HT-29 (cell line): ENCODE measurements at regions not wholly inside any gene's neighbourhood (a gene's known extent, or its start where the extent isn't known, plus 50 kb on each side); places are given as distances from the start of the nearest gene placed in this dataset.

Source experiments
- DNase-seq: peaks from one replicate; pipeline ENCODE4 v3.0.0-alpha.2; 2015; ENCODE audit warnings: low spot score

DNA sequence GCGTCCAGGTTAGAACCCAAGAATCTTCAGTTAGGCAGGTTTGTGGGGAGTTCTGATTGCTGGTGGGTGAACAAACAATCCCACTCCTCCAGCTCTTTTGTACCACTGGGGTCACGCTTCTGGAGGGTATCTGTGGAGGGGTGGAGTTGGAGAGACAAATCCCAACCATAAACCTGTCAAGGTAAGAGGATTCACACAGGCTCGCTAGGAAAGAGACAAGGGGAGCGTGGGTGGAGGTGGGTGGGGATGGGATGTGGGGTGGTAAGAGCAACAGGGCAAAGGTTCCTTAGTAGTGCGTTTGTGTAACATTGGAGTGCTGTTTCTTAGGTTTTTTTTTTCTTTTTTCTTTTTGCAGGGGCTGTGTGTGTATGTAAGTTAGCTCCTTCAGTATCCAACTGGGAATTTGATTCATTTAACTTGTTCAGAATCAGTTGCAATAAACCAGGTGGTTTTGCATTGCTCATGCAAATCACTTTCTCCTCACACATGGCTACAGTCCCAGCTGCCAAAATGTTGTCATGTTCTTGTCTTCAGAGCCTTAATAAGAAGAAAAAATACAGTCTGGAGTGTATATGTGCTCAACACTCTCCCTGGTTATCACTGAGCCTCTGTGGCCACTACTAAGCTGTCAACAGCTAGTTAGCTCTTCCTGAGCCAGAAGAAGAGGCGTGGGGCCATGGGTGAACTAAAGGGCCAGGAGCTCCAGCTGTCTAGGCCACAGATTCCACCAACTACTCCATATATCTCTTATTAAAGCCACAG is 164.0 kb upstream of the RAD23B start:
- no peak for DNase-seq

DNA sequence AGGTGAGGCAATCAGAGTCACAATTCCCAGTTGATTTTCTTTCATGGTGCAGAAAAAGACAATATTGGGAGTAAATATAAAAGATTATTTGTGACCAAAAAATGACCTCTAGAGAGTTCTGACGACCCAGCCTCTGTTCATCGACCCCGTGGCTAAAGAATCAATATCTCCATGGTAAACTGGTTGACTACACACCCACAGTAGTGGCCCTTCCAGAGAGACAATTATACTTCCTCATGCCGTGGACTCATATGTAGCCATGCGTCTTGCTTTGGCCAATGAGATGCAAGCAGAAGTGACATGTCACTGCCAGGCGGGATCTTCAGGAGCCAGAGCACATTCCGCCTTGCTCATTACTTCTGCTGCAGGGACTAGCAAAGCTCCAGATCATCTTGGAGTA is 163.3 kb upstream of the RAD23B start:
- DNase-seq = no peak

DNA sequence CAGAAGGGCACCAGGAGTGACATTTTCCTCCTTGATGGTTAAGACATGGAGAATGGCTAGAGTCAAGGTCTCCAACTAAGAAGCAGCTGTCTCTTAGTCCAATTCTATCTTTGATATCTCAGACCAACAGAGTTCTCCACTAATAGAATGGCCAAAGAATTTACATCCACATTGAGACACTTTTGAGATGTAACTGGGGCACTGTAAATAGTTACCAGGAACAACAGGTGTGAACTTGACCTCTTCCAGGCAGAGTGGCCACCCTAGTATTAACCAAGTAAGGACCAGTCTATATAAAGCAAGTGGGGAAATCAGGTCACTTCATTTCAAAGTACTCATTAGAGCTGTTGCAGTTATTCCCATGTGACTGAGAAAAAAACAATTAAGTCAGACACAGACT is 159.7 kb upstream of the RAD23B start:
- DNase-seq = no peak

DNA sequence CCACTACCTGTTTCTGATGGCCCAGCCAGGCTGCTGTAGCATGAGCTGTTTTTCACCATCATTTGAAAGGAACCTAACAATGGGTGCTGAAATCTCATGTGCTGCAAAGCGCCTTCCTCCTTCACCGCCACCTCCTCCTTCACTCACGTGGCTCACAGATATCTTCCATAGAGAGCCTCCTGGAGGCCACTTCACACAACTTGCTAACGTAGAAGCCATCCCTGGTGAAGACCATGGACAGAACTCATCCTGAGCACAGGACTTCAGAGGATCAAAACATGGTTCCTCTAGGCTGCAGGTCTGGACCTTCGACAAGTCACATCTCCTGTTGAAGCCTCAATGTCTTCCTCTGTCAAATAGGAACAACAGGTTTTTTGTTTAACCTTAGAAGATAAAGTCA is 155.5 kb upstream of the RAD23B start:
- DNase-seq = no peak

DNA sequence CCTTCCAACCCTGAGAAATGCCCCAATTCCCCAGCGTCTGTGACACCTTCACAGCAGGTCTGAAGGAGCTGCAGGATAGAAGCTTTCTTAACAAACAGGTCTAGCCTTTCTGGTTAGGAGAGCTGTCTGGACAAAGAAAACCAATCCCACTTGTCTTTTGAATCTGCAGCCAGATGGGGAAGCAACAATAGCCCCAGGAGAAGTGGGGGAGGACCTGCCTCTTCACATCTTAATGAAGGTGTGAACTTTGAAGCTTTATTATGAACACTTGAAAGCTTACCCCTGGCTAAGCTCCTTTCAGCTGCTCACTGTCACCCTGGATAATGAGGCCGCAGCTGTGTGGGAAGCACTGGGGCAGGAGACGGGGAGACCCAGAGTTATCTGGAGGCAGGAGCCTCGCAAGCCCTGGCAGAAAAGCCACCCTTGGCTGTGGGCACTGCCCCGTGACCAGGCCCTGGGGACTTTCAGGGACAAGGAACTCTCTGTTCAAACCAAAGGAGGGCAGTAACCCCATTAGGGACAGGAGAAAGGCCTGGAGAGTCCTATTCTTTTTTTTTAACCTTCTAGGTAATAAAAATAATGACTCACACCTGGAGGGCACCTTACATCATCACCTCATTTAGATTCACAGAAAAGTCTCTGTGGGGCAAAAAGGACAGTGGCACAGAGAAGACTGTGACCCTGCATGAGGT is 151.8 kb upstream of the RAD23B start:
- no peak for DNase-seq

DNA sequence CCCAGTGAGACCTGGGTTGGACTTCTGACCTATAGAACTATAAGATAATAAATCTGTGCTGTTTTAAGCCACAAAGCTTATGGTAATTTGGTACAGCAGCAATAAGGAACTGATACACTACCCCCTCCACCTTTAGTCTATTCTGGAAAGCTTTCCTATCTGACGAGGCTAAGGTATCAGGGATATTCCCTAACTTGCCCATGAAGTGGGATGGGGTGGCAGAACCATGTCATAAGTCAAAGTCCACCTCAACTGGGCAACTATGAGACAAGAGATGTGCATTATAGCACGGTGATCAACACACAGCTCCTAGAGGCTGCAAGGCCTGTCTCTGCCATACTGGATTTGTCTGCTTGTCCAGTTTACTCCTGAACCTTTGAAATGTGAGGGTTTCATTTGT is 146.8 kb upstream of the RAD23B start:
- no peak for DNase-seq

DNA sequence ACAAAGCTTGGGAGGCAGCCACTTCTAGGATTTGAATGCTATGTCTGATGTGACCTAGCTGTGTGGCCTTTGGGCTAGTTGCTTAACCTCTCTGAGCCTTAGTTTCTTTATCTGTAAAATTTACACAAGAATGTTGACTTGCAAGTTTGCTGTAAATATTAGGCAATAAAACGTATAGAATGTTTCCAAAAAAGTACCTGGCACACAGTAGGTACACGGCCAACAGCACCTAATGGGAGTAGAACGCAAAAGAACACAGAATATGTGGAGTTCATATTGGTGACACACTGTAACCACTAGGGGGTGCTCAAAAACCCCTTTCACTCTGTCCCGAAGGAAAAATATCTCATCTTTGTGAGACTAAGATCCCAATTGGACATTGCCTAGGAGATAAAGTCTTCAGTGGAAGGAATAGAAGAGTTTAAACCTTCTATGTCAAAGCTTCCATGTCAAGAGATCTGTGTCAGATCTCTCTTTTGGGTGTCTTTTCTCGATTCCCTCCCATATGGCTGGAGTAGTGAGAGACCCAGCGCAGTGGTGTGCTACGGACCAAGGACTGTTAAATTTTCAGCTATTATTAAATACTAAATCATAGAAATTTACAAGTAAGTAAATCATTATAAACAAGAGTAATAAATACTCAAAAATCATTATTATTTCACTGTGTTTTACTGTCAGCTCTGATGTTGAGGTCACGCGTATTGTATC is 145.4 kb upstream of the RAD23B start:
- peak; percentile 55 for DNase-seq

DNA sequence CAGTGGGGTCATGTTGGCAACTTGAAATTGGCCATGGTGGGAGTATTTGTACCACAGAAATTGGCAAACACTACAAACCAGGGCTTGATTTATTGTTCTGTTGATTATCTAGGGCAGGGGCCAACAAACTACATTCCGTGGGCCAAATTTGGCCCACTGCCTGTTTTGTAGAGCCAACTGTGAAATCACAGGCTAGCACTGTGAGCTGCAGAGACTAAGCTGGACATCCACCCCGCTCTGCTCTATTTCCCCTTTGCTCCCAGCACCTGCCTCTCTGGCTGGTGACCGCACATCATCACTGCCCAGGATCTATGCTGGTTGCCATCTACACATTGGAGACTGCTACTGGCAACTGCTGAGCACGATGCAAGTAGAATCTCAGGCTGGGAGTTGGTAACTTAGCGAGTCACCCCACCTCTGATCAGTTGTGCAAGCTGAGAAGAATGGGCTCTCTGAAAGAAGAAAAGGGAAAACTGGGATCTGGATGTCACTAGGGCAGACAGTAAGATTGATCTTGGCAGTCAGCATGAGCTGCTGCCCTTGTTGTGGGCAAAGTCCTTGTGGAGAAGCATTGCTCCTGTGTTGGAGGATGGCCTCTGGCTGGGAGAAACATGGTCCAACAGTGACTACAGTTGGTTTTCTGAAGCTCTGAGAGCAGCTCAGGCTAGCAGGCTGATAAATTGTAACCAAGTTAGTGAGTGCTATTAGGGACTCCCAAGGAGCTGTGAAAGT is 144.7 kb upstream of the RAD23B start:
- no peak for DNase-seq

DNA sequence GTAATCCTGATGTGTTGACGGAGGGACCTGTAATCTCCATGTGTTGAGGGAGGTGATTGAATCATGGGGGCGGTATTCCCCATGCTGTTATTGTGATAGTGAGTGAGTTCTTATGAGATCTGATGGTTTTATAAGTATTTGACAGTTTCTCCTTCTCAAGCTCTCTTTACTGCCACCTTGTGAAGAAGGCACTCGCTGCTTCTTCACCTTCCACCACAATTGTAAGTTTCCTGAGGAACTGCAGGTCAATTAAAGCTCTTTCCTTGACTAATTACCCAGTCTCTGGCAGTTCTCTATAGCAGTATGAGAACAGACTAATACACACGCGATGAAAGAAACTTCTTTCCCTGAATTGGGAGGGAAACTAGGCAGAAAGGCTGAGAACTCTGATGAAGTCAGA is 141.1 kb upstream of the RAD23B start:
- peak; percentile 26 for DNase-seq

DNA sequence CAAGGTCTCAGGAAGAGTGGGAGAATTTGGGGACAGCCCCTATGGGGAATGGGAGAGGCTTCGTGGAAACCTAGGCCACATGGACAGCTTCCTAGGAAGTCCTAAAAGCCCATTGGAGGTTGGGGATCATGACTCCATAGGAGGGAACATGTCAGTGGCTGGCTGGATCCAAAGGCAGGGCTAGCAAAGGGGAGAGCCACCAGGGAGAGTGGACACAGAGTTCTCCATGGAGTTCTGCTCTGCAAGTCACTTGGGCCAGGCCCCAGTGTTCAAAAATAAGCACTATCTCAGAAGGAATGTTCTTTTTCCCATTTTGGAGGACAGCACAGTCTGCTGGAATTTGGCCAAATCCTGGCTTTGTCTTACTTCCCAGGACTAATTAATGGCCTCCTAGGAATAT is 140.6 kb upstream of the RAD23B start:
- no peak for DNase-seq

DNA sequence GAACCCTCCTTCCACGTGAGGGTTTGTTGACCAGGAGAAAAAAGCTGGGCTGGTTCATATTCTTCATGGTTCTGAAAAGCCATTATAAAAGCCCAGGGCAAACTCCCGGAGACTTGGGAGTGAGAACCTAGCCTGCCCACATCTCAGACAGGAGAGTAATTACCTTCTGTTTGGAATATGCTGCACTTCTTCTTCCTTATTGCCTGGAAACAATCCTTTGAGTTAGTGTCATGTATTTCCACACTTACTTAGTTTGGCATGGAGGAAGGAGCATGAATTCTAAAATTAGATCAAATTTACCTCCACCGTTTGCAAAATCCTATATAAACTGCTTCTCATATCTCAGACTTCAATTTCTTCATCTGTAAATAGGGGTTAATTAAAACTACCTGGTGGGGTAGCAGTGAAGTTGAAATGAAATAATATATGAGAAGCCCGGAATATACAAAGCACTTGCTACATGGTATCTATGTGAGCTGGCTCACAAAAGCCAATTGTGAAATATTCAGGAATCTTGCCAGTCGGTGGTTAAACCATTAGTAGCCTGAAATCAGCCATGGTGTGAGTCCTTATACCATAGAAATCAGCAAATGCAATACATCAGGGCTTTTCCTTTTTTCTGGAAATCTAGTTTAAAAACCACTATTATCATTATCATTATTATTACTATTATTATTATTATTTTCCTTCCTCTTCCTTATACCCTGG is 140.0 kb upstream of the RAD23B start:
- DNase-seq = no peak

DNA sequence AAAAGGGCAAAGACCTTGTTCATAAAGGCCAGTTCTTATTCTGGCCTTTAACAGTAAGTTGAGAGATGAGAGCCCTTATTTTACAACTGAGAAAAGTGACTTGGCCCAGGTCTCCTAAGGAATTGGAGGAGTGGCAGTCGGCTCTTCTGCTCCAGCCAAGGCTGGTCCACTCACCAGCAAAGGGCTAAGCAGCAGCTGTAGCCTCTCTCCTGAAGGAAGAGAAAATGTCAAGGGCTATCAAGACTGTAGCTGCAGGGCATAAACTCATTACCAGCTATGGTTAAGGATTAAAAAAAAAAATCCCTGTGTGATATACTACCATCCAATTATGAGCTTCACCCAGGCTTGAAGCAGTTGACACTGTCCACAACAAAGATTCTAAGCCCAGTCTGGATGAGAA is 138.6 kb upstream of the RAD23B start:
- no peak for DNase-seq

DNA sequence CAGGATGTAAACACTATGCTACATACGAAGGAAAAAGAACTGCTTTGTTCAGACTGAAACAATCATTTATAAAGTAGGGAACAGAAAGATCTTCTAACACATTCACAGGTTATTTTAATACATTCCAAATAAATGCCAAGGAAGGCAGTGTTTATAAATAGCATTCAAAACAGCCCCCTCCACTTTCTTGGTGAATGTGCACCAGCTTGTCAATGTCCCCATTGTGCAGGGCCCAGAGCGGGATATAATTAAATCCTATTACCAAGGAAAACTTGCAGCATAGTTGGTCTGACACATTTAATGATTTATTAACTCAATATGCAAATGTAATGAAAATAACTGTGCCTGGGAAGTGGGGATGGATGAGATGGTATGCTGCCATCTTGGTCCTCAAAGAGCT is 135.9 kb upstream of the RAD23B start:
- no peak for DNase-seq

DNA sequence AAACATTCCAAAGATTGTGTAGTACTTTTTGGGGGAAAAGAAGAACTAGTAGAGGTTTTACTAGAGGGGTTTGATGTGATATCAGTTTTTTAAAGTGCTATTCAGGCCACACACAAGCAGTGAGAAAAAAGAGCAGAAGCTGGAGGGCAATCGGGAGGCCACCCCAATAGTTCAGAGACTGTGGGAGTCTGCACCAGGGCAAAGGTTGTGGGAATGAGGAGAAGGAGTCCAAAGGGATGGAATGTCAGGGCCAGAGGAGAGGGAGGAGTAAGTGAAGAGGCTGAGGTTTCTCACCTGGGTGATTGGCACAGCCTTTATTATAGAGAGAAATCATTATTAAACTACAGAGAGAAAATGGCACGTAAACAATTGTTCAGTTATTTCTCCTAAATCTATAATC is 134.9 kb upstream of the RAD23B start:
- DNase-seq = no peak

DNA sequence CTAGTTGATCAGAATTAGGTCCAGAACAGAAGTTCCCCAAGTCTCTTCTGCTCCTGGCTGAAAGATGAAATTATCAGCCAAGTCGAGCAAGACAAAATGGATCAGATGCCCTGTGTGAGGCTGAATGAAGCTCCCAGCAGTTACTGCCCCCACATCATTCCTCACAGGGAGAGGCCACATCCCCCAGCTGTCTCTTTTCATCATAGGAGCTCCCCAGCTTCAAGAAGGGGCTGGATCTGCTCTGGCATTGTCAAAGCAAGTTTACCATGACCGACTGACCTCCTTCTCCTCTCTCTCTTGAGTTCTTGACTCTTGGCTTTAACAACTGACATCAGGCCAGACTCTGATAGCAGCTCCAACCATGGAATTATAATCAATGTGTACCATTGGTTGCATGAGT is 133.3 kb upstream of the RAD23B start:
- no peak for DNase-seq

DNA sequence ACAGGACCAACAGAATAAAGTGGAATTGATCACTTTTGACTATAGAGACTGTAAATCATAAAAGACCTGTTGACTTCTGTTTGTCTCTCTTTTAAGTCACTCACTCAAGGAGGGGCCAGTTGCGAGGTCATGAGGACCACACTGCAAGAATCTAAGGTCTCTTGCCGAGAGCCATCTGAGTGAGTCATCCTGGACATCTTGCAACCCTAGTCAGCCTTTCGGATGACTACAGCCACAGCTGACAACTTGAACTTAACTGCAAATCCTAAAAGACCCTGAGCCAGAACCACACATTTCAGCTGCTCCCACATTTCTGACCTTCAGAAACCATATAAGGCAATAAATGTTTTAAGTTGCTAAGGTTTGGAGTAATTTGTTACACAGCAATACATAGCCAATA is 129.7 kb upstream of the RAD23B start:
- no peak for DNase-seq

DNA sequence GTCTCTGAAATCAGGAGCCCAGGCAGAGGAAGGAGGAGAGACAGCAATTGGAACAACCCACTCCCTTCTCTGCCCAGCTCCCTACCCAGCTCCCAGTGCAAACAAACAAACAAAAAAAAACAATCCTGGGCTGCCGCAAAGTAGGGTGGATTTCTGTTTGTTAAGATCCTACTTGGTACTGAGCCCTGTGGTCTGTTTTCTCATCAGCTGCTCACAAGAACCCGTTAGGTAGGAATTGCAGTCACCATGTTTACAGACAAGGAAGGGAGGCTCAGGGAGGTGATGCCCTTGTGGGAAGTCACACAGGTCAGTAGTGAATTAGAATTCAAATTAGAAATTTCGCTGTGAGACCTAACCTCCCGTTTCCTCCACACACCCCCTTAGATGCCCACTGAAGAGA is 128.8 kb upstream of the RAD23B start:
- no peak for DNase-seq

DNA sequence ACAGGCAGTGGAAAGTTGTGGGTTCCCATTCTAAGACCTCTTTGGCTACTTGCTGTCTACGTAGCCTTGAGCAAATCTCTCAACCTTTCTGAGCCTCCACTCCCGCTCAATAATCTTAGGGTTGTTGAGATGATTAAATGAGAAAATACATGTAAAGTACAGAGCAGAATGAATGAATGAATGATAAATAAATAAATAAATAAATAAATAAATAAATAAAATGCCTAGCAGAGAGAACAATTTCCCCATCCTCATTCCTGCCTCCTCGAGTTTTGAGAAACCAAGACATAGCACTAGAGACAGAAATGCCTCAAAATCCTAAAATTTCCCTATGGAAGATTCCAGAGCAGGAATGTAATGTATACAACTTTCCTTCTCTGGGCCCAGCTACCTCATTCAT is 128.3 kb upstream of the RAD23B start:
- DNase-seq = no peak

DNA sequence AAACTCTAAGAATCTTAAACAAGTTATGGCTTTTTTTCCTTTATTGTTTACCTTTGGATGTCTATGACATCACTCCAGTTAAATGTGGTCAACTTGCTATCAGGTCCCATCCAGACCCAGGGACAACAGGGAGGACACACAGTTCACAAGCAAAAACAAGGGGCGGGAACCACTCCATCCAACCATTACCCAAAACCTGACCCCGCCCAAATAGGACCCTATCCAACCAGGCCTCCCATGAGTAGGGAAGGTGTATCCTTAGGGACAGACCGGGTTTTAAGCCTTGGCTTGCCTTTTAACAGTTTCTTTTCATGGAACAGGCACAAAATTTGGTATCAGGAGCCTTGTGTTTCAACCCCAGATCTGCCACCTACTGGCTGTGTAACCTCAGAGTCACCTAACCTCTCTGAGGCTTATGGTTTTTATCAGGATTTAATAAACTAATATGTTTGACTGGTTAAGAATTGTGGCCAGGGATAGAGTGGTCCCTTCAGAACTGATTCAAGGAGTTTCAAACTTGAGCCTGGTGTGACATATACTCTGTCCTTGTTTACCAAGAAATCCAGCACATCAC is 127.7 kb upstream of the RAD23B start:
- no peak for DNase-seq

DNA sequence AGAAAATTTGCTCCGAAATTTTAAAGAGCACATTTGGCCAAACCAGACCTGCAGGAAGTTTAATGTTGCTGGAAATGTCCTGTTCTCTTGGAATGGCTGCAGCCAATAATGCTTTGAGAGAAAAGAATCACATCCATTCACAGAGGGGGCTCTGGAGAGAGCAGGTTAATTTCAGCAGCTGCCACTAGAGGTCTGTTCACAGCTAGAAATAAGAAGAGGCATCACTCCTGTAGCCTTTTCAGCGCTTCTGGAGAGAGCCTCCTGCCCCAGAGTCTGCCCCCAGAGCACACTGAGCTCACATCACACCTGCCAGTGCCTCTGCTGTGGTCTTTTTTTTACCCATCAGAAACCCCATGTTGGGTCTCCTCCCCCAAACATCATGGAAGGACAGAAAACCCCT is 124.8 kb upstream of the RAD23B start:
- DNase-seq = peak; percentile 59

DNA sequence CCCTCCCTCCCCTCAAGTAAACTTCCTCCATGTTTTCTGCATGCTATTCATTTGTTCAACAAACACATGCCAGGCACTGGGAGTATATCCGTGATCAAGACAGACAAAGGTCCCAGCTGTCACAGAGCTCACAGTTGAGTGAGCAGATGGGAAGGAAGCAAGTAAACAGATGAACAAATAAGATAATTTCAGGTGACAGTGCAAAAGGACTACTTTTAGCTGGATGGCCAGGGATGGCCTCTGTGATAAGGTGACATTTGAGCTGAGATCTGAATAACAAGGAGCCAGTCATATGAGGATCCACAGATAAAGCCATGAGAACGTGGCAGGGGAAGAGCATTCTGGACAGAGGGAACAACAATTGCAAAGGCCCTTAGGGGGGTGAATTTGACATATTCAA is 121.7 kb upstream of the RAD23B start:
- no peak for DNase-seq
